ENCODE measurements at regions not wholly inside any gene's neighbourhood (a gene's known extent, or its start where the extent isn't known, plus 50 kb on each side); places are given as distances from the start of the nearest gene placed in this dataset.

DNA sequence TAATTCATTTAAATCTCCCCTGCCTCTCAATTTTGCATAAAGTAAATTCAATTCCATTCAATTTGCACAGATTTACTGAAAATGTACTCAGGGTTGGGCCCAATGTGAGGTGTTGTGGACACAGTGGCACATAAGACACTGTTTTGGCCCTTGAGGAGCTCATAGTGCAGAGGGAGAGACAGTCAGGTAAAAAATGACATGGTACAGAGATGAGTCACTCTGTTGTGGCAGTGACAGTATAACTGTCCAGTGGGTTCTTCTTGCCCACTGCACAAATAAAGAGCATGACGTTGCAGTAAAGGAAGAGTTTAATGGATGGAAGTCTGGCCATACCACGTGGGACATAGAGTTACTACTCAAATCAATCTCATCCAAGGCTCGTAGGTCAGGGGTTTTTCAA, 400.3 kb upstream of the TRIB2 start:
- DNase-seq (ENCODE audit: low read depth), result no peak

DNA sequence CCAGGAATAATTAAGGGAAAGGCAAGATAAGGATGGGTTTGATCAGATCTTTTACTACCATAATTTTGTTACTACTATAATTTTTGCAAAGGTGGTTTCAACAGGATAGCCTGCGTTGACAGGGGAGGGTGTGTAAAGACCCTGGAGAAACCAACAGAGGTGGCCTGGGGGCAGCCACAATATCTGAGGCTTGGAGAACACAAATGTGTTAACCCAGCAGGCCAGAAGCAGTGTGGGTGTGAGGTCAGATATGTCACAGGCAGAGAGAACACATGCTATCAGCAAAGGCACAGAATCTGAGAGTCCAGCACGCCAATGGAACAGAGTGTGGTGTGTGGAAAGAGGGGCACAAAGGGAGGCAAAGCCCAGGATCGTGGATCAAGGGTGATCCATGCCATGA, 399.4 kb upstream of the TRIB2 start:
- DNase-seq (ENCODE audit: low read depth), result no peak

DNA sequence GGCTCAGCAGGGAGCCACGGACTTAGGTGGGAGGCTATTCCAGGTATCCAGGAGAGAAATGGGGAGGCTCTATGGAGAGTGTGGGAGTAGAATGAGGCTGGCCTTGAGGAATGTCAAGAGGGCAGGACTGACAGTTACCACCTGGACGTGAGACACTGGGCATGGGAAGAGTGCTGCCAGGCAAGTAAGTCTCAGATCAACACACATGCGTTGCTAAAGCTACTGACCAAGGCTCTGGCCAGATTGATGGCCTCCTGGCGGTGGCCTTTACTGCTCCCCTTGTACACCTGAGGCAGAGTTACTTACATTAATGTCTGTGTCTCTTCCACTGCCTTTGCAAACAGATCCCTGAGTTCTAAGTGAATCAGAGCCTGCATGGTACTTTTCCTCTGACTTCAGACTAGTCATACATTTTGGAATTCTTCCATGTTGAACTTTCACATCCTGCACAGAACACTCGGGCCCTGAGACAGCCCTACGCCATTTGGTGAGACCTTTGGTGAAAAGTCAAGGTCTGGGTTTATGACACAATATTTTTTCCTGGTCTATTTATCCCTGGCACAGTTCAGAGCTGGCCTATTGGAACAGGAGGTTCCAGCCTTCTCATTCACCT, 398.8 kb upstream of the TRIB2 start:
- peak; percentile 74 for DNase-seq (ENCODE audit: low read depth)

DNA sequence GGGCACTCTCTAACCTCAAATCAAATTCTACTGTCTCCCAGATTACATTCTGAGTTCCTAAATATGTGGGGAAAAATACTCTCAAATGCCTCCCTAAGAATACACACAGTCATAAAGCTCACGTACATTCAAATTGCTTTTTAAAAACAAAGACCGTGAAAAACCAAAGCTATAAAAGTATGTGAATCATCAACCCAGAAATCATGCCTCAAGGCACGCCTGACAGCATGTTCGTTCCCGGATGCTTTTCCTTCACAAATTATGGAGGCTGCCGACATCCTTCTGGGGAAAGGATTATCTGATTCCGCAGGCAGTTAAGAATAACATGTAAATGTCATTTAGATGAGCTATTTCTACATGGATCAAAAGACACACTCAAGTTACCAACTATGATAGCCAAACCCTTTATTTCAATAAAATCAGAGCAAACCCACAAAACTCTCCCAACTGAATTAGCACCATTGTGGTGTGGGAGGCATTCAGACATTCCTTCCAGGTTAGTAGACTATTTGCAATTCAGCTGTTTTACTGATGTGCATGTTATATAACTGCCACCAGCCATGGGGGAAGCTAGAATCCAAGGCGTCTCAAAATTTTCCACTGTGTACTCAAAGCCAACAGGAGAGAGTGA, 398.2 kb upstream of the TRIB2 start:
- DNase-seq (ENCODE audit: low read depth), result no peak

DNA sequence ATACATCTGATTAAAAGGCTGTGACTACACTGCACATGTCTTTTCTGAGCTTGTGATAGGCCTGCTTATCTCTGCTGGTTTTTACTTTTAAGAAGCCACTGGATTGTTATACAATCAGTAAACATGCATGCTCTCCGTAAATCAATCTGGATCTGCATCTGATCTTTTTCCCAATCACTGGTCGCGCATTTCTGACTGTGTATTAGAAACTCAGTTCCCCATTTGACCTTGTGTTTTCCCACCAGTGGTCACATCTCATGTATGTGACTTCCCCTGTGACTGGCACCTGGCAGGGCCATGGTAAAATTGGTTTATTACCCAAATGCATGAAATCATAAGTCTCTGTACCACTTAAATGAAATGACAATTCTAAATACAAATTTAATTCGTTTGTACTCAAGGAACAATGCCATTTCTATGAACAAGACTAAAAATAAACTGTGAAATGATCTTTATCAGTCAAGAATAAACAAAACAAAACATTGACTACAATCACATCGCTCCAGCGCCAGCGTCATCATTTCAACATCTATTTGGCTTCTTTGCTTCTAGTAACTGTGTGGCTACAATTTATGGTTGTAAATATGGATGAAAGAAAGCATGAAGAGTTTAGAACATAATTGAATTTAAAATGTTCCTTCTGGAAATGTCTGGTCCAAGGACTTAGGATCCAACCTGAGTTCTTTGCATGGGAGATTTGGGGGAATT, 396.6 kb upstream of the TRIB2 start:
- no peak for DNase-seq (ENCODE audit: low read depth)

DNA sequence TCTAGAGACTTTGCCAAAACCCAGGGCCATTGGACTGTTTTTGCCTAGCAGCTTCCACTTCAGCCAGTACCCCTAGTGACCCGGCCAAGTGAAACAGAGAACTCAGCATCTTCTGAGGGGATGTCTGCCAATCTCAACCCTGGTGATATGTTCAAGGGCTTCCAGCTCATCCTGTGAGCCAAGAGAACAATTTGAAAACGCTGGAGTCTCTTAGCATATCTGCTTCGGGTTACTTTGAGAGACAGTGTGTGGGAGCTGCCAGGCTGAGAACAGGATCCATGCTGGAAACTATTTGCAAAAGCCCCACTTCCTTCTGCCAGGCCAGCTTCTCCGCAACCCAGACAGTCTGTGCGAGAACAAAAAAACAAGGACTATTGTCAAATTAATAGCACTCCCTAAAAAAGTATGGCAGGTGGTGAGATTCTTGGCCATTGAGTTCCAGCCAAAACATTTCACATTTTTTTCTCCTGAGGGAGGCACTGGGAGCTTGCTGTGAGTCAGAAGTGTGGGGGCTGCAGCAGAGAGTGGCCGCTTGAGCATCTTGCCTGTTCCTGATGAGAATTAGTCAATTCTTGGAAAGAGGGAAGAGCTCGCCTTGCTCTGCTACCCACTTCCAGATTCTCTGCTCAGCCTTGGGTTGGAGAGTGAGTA, 395.6 kb upstream of the TRIB2 start:
- peak; percentile 82 for DNase-seq (ENCODE audit: low read depth)

DNA sequence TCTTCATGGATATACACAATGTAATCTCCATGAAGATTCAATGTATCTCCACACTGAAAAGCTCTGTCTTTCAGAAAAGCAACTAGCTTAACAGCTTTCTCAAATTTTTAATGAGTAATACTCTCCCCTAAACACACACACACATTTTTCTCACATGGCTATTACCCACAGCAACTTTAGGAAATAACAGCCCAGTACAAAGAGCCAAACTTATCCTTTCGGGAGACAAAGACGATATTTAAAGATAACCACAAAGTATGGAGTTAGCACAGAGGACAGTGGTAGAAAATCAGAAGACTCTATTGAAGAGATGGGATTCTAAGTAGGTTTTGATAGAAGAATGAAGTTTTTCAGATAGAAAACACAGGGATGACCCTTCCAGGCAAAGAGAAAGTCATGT, 394.9 kb upstream of the TRIB2 start:
- no peak for DNase-seq (ENCODE audit: low read depth)

DNA sequence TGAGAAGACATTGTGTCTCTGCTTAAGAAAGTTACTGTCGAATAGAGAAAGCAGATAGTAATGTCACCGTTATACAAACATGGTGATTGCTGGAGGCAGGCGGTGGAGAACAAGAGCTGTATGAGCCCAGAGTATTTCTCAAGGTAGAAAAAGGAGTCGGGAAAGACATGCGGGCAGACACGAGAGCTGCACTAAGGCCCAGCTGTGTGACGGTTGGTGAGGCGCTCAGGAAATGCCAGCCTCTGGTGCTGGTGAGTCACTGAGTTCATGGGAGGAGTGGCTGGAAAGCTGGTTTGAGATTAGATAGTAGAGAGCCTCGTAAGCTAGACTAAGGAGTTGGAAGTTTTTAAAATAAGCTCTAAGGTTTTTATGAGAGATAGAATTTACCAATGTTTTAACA, 390.9 kb upstream of the TRIB2 start:
- no peak for DNase-seq (ENCODE audit: low read depth)

DNA sequence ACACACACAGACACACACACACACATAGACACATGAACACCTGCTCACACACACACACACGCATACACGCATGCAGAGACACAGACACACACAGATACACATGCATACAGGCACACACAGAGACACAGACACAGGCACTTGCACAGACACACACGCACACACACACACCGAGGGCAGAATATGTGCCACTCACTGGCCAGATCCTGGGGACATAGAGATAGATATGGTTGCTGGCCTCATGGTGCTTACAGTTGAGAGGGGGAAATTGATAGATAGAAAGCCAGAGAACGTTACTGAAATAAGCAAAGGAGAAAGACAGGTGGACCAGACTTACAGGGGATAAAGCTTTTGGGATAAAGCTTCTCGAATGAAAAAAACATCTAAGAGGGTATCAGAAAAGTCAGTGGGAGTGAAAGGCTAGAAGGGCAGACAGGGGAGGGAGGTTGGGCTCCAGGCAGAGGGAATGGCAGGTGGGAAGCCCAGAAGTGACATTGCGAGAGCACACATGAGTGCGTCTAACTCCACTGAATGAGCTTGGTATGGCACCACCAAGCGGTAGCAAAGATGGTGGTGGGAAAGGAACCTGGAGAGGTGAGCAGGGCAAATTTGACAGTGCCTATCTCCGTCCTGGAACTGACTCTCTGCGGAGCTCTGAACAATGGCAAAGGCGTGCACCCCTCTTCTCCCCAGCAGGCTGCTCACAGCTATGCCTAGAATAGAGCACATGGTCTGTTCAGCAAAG, 390.1 kb upstream of the TRIB2 start:
- DNase-seq (ENCODE audit: low read depth), result no peak

DNA sequence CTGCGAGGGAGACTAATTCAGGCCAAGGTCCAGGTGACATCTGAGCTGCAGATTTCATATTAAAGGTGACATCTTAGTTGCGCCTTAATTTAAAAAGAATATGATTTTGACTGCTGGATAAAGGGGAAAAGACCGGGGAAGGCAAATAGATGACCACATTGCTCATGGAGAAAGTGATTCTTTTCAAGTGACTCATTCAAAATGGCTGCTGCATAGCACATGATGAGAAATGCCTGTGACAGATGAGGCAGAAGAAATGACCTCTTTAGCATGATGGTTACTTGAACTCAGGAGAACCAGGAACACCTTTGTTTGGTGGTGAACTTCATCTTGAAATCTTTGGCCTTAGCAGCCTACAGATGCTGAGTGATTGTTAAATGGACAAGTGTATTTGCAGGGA, 385.8 kb upstream of the TRIB2 start:
- peak; percentile 28 for DNase-seq (ENCODE audit: low read depth)

DNA sequence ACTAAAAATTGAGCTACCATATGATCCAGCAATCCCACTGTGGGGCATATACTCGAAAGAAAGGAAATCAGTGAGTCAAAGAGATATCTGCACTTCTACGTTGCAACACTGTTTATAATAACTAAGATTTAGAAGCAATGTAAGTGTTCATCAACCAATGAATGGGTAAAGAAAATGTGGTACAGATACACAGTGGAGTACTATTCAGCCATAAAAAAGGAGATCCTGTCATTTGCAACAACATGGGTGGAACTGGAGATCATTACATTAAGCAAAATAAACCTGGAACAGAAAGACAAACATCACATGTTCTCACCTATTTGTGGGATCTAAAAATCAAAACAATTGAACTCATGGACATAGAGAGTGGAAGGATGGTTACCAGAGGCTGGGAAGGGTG, 385.0 kb upstream of the TRIB2 start:
- no peak for DNase-seq (ENCODE audit: low read depth)

DNA sequence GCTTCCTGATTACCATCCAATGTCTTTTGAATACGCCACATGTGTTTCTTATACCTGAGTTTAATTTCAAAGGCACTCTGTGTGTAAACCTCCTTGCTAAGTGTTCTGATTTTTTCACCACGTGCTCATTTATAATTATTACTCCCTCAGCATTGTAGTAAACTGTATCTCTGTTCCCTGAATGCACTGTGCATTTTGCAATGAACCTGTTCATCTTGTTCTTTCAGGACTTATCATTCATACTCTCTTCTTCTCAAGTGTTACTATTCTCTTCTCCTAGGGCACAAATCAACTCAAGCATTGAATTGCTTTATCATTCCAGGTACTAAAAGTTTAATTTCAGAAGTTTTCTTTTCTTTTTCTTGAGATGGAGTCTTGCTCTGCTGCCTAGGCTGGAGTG, 383.4 kb upstream of the TRIB2 start:
- no peak for DNase-seq (ENCODE audit: low read depth)

DNA sequence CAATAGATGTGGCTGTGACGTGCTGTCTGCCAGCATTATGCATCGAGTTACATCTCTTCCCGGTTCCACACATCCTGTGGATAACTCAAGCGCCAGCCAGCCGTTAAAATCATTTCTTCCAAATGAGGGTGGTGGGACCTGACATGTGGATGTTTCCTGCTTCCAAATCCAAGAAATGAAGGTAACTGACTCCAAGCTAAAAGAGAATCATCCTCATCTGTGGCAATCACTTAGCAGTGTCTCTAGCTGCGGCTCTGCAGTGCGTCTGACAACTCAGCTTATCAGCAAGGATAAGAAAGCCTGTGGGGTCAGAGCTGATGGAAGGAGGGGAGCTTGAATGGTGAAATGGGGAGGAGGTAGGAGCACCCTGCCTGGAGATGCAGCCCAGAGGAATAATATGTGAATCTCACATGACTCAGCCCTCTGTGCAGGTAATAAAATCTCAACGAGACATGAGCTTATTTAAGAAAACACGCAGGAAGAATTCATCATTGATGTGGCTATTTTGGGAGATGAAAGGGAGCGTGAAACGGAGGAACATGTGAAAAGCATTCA, 382.2 kb upstream of the TRIB2 start:
- no peak for DNase-seq (ENCODE audit: low read depth)

DNA sequence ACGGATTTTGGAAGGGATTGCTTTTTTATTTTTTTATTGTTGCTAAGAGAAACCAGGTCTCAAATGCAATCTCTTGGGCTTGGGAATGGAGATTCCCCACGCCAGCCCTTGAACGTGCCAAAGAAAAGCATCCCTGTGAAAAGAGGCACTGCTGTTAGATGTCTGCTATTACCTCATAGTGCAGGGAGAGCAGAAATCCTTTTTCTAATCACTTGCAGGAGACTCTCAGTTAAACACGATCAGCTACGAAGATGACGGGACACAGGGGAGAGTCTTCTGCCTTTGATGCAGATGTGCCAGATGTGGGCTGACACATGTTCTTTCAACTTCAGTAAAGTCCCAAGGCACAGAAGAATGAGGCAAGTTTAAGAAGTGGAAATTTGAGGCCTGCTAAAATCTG, 381.6 kb upstream of the TRIB2 start:
- DNase-seq (ENCODE audit: low read depth), result no peak

DNA sequence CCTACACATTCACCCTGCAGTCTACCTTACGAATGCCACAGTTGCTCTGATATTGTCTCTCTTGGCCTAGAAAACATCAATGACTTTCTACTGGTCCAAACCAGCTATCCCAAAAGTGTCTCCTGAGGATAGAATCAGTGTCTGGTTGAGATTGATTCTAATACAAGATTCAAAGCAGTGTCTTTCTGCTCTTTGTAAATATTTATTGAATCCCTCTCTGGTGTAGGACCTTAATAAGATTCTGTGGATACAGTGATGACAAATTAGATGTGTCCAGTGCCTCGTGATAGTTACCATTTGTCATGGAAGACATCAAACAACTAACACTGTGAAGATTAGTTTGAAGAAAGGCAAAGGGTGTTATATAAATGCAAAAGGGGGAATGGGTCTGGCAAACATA, 380.7 kb upstream of the TRIB2 start:
- DNase-seq (ENCODE audit: low read depth), result no peak

DNA sequence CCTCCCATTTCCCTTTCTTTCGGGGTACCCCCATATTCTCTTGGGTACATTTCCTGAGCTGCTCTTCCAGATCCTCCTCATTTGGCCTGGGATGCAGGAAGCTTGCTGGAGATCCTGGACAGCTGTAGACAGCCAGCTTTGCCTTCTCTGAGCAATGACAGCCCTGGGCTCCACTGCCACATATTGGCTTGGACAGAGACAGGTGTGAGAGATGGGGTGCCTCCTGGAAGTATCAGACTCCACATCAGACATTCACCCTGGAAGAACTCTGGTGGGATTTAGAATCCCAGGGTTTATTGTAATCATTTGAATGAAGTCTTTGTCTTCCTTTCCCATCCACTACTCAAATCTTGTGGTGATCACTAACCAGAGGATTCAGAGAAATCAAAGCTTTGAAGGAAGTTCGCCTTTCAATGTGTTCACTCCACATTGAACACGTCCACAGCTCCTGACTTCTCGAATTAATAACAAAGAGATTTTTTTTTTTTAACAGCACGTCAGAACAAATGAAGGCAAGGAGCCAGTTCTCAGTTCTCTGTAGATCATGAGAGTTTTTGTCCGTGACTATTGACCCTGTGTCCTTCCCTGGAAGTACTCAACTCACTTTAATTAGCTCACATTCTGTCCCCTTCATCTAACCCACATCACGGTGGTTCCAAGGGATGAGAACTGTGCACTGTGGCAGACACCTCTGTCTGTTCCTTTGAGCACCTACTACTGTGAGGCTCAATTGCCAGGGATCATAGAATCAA, 377.6 kb upstream of the TRIB2 start:
- DNase-seq (ENCODE audit: low read depth), result no peak

DNA sequence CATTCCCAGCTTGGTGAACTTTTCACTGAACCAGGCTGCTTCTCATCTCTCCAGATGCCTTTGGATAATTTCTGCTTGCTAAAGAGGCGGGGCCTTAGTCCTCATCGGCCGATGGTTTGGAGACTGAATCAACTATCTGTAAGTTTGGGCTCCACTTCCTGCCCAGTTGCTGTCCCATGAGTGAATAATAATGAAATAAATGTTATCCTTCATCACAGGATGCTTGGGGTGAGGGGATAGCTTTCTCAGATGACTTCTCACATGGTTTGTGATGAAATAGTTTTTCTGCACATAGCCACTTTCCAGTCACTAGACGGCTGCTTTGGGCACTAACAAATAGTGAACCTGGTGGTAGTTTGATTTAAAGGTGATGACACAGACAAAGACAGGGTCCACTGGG, 376.6 kb upstream of the TRIB2 start:
- DNase-seq (ENCODE audit: low read depth), result peak; percentile 57

DNA sequence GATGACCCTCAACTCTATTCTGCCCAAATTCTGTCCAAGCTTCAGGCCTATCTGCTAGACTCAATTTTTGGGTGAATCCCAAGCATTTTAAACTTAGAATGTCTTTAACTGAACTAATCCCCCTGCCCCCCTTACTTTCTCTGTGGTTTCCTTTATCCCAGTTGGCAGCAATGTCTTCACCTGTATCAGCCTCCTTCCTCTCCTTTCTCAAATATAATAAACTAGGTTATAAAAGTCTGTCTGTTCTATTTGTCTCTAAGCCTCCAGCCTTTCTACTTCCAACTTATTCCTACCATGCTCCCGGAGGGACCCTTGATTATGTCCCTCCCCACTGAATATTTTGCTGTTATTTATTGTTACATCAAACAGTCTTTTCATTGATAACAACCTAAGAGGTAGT, 375.5 kb upstream of the TRIB2 start:
- no peak for DNase-seq (ENCODE audit: low read depth)

DNA sequence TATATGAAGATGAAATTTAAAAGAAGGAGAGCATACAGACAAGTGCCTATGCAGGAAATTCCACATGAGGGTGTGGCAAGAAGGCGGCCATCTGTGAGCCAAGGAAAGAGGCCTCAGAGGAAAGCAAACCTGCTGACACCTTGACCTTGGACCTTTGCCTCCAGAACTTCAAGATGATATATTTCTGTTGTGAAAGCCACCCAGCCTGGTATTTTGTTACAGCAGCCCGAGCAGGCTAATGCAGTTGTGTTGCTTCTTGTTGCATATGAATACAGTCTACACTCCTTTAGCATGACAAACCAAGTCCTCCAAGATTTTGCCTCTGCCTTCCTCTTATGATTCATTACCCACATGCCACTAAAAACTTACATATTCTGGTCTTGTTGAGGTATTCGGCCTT, 374.8 kb upstream of the TRIB2 start:
- no peak for DNase-seq (ENCODE audit: low read depth)

DNA sequence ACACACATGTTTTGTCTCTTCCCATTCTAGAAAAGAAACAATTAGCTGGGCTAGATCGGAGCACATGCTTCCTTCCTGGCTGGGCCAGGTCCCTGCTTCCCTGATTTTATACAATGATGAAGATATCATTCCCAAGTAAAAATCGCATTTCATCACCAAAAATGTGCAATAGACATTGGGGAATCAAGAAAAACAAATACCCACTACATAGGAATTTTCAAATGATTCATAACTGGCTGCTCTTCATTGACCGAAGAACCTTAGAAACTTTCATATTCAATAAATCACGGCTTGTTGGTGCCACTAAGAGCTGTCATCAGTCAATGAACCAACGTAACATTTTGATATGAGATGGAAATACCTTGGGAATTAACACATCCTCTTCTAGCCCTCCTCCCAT, 373.6 kb upstream of the TRIB2 start:
- DNase-seq (ENCODE audit: low read depth), result no peak

DNA sequence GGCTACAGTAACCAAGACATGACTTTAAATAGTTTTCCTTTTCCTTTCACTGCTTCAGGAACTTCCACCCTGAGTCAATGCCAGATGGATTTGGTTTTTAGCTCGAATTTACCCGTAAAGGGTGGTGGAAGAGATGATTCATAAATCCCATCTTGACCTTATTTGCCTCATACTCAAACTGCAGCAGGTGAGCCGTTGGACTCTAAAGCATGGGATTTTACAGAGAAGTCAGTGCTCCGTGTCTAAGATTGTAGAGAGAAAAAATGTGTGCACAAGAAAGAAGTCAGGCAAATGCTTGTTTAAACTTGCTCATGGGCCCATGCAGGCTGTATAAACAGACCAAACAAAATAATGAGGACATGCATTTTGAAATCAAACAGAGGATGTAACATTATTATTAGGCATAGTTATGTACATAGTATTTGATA, 369.7 kb upstream of the TRIB2 start:
- no peak for DNase-seq (ENCODE audit: low read depth)

All from HS-5 (cell line).